H1 (cell line): ENCODE measurements at regions not wholly inside any gene's neighbourhood (a gene's known extent, or its start where the extent isn't known, plus 50 kb on each side); places are given as distances from the start of the nearest gene placed in this dataset.

Experiments
- CTCF ChIA-PET: fragments of 300-600 bp; sonication (Branson Sonifier 250); formaldehyde crosslinking; loops from one replicate; lab custom pipeline; 2021; ENCODE audit not compliant: partially characterized antibody; lab: Charles Lee
- POLR2A ChIA-PET: fragments of 300-600 bp; sonication (Branson Sonifier 250); formaldehyde crosslinking; loops from one replicate; lab custom pipeline; 2021; ENCODE audit warnings: inconsistent platforms; ENCODE audit not compliant: partially characterized antibody; lab: Charles Lee
- DNase-seq, 2 experiments: peaks; one replicate each; pipeline versions ENCODE4 v3.0.0 to v3.0.0-alpha.2; 2010 to 2022; ENCODE audit warnings: low spot score in 2 of 2, low read depth in 1 of 2, mixed read lengths in 1 of 2
- FAIRE-seq: peaks from 2 replicates; lab custom pipeline; 2011; peaks lifted over from hg19 to GRCh38; lab: Jason Lieb, UNC
- H2AFZ ChIP-seq: 2 replicates; pipeline ENCODE4 v1.8.1; 2012; ENCODE audit warnings: low read length, inconsistent platforms
- H2AK5ac ChIP-seq: 2 replicates; pipeline ENCODE4 v1.6.1; 2013; ENCODE audit warnings: low read depth, low read length
- H2BK120ac ChIP-seq: replicated peaks from 2 replicates; pipeline ENCODE3; 2013; ENCODE audit warnings: low read depth, low read length, inconsistent platforms
- H2BK12ac ChIP-seq: 2 replicates; pipeline ENCODE4 v1.6.1; 2013; ENCODE audit warnings: low read depth, low read length
- H2BK15ac ChIP-seq: 2 replicates; pipeline ENCODE4 v1.6.1; 2013; ENCODE audit warnings: low read length
- H2BK20ac ChIP-seq: 2 replicates; pipeline ENCODE4 v1.6.1; 2013; ENCODE audit warnings: low read length
- H2BK5ac ChIP-seq: 2 replicates; pipeline ENCODE4 v1.6.1; 2013; ENCODE audit warnings: low read depth, low read length
- H3K14ac ChIP-seq: 2 replicates; pipeline ENCODE4 v1.6.1; 2013; ENCODE audit warnings: inconsistent platforms; ENCODE audit not compliant: insufficient read length
- H3K18ac ChIP-seq: 2 replicates; pipeline ENCODE4 v1.6.1; 2013; ENCODE audit warnings: low read length; ENCODE audit errors: extremely low read depth
- H3K23ac ChIP-seq: 2 replicates; pipeline ENCODE4 v1.6.1; 2013; ENCODE audit warnings: inconsistent platforms; ENCODE audit not compliant: insufficient read length
- H3K23me2 ChIP-seq: 2 replicates; pipeline ENCODE4 v1.6.1; 2013; ENCODE audit warnings: low read depth, low read length
- H3K27ac ChIP-seq: 2 replicates; pipeline ENCODE4 v1.6.1; 2011; ENCODE audit warnings: low read depth, low read length, inconsistent platforms
- H3K27me3 ChIP-seq, 4 experiments: replicated peaks in 1 of 4; 1 replicate in 1 of 4; 2 replicates in 3 of 4; pipeline versions ENCODE4 v1.6.1 to v1.8.1; 2011 to 2013; ENCODE audit warnings: low read length in 3 of 4, mild to moderate bottlenecking in 3 of 4, inconsistent platforms in 2 of 4, mixed read lengths in 2 of 4, moderate library complexity in 1 of 4; ENCODE audit not compliant: control insufficient read depth in 3 of 4, insufficient read depth in 3 of 4; ENCODE audit errors: extremely low read depth in 1 of 4
- H3K36me3 ChIP-seq, 4 experiments: 2 replicates each; pipeline versions ENCODE4 v1.6.1 to v1.8.1; 2011 to 2013; ENCODE audit warnings: mild to moderate bottlenecking in 4 of 4, low read length in 3 of 4, moderate library complexity in 2 of 4, control low read depth in 1 of 4, inconsistent platforms in 1 of 4; ENCODE audit not compliant: insufficient read depth in 4 of 4, control insufficient read depth in 2 of 4
- H3K4ac ChIP-seq: replicated peaks from 2 replicates; pipeline ENCODE3; 2013; ENCODE audit warnings: low read length, low read depth, mixed read lengths, inconsistent platforms; ENCODE audit not compliant: insufficient read length
- H3K4me1 ChIP-seq, 4 experiments: replicated peaks in 1 of 4; 1 replicate in 1 of 4; 2 replicates in 3 of 4; pipeline versions ENCODE4 v1.6.1 to v1.8.1; 2011 to 2013; ENCODE audit warnings: low read length in 3 of 4, inconsistent platforms in 2 of 4, mixed read lengths in 1 of 4; ENCODE audit not compliant: insufficient read depth in 4 of 4, control insufficient read depth in 3 of 4
- H3K4me2 ChIP-seq, 2 experiments: 2 replicates each; pipeline versions ENCODE4 v1.6.1 to v1.8.1; 2011 to 2013; ENCODE audit warnings: low read depth in 2 of 2, low read length in 2 of 2, control low read depth in 1 of 2, inconsistent platforms in 1 of 2, mild to moderate bottlenecking in 1 of 2; ENCODE audit not compliant: insufficient read depth in 1 of 2
- H3K4me3 ChIP-seq, 4 experiments: fragments of 200-600, 300-600 bp in 1 of 4; sonication (generic), shearing (Covaris generic), sonication (Bioruptor Twin) in 1 of 4; 2 replicates each; pipeline versions ENCODE4 v1.5.1 to v1.8.1; 2011 to 2016; ENCODE audit warnings: low read length in 4 of 4, low read depth in 3 of 4, control low read depth in 2 of 4, inconsistent platforms in 2 of 4, mild to moderate bottlenecking in 2 of 4, mixed read lengths in 1 of 4, moderate library complexity in 1 of 4; ENCODE audit not compliant: insufficient read depth in 2 of 4; ENCODE audit errors: extremely low read depth in 1 of 4
- H3K56ac ChIP-seq: replicated peaks from 2 replicates; pipeline ENCODE3; 2013; ENCODE audit warnings: low read depth, mild to moderate bottlenecking, mixed read lengths, low read length, inconsistent platforms; ENCODE audit not compliant: insufficient read length
- H3K79me1 ChIP-seq: 2 replicates; pipeline ENCODE4 v1.6.1; 2013; ENCODE audit warnings: low read depth, low read length, control low read depth
- H3K79me2 ChIP-seq, 2 experiments: 2 replicates each; pipeline versions ENCODE4 v1.6.1 to v1.8.1; 2012 to 2013; ENCODE audit warnings: low read length in 2 of 2, mild to moderate bottlenecking in 2 of 2, inconsistent platforms in 1 of 2; ENCODE audit not compliant: insufficient read depth in 2 of 2, control insufficient read depth in 1 of 2
- H3K9ac ChIP-seq, 4 experiments: replicated peaks in 1 of 4; 1 replicate in 1 of 4; 2 replicates in 3 of 4; pipeline versions ENCODE4 v1.6.1 to v1.8.1; 2011 to 2013; ENCODE audit warnings: low read depth in 3 of 4, low read length in 3 of 4, control low read depth in 2 of 4, mild to moderate bottlenecking in 2 of 4, moderate library complexity in 2 of 4, inconsistent platforms in 1 of 4; ENCODE audit errors: extremely low read depth in 1 of 4
- H3K9me3 ChIP-seq, 2 experiments: 2 replicates each; pipeline versions ENCODE4 v1.6.1 to v1.8.1; 2012 to 2013; ENCODE audit warnings: mild to moderate bottlenecking in 2 of 2, moderate library complexity in 2 of 2, control low read depth in 1 of 2, inconsistent platforms in 1 of 2, low read depth in 1 of 2, low read length in 1 of 2, mixed read lengths in 1 of 2; ENCODE audit not compliant: insufficient read depth in 2 of 2
- H4K20me1 ChIP-seq, 2 experiments: replicated peaks in 1 of 2; 2 replicates each; pipeline versions ENCODE3 to v1.8.1; 2011 to 2013; ENCODE audit warnings: inconsistent platforms in 2 of 2, low read length in 2 of 2, mild to moderate bottlenecking in 1 of 2; ENCODE audit not compliant: insufficient read depth in 2 of 2, control insufficient read depth in 1 of 2
- H4K5ac ChIP-seq: 2 replicates; pipeline ENCODE4 v1.6.1; 2013; ENCODE audit warnings: low read length, low read depth, mixed read lengths, inconsistent platforms; ENCODE audit not compliant: insufficient read length
- H4K8ac ChIP-seq: 2 replicates; pipeline ENCODE4 v1.8.0; 2013; ENCODE audit warnings: mild to moderate bottlenecking, moderate library complexity, low read length, inconsistent platforms; ENCODE audit not compliant: insufficient read depth; ENCODE audit errors: extremely low read depth
- H4K91ac ChIP-seq: replicated peaks from 2 replicates; pipeline ENCODE3; 2013; ENCODE audit warnings: low read length, mixed read lengths, inconsistent platforms; ENCODE audit not compliant: insufficient read length
- FOSL1 ChIP-seq: IDR thresholded peaks from 2 replicates; pipeline ENCODE4 v1.6.1; 2011; ENCODE audit warnings: mild to moderate bottlenecking, low read depth, low read length, moderate library complexity; ENCODE audit not compliant: insufficient read depth
- RNF2 ChIP-seq: fragments of 200-900, 300-1000 bp; sonication (generic); IDR thresholded peaks from 2 replicates; pipeline ENCODE4 v1.7.1; 2016; ENCODE audit warnings: borderline replicate concordance, low read depth, mild to moderate bottlenecking, antibody characterized with exemption, low read length; ENCODE audit not compliant: poor library complexity, severe bottlenecking; ENCODE audit errors: missing control alignments
- WGBS, 2 experiments: shearing (Covaris generic) in 1 of 2; methylation state at CpG; one replicate each; pipeline versions ENCODE4 v1.1.6 to v1.1.7; 2013 to 2015; ENCODE audit warnings: low lambda C conversion rate in 2 of 2, mixed read lengths in 2 of 2, inconsistent platforms in 1 of 2, low coverage in 1 of 2, missing lambda C conversion rate in 1 of 2; ENCODE audit not compliant: insufficient replicate concordance in 2 of 2, insufficient coverage in 1 of 2, insufficient read length in 1 of 2; ENCODE audit errors: extremely low coverage in 1 of 2, missing lambda C conversion rate in 1 of 2; 5-methylcytosine and 5-hydroxymethylcytosine counted together

DNA sequence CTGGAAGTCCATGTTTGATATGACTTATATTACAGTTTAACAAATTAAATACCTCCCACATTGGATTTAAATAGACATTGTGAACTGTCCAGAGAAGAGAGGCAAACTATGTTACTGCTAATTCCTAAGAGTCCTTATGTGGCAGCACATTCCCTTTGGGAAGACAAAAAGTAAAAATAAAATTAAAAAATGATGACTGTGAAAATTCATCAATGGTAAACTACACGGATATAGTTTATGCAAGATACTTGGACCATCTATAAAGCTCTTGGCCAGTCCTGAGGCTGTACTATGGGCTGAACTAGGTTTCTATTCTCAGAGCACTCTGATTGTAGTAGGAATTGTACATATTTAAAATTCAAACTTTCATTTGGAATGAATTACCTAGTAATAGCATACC is 206.4 kb downstream of the LRRK2 start:
- POLR2A ChIA-PET, result no interaction called here
- no peak overlapping the region for H3K27ac ChIP-seq
- no peak overlapping the region for H3K4me2 ChIP-seq
- no peak overlapping the region for H4K5ac ChIP-seq
- H3K4me3 ChIP-seq, result no peak overlapping the region
- CTCF ChIA-PET, result no interaction called here
- no peaks in the 10 kb centered on the region for H4K20me1 ChIP-seq
- FAIRE-seq, result no peak
- H2BK120ac ChIP-seq, result no peak overlapping the region
- H4K91ac ChIP-seq, result no peak overlapping the region
- no peaks in the 10 kb centered on the region for H3K79me2 ChIP-seq
- no peaks in the 10 kb centered on the region for H3K9me3 ChIP-seq
- H3K27me3 ChIP-seq, result peaks cover 0 to 1% (median 0%) of the 10 kb centered on the region in 4 experiments; a peak in 1 of 7 replicates
- H3K4ac ChIP-seq, result no peak overlapping the region
- no peak overlapping the region for H2AFZ ChIP-seq
- no peak overlapping the region for H3K14ac ChIP-seq
- no peaks in the 10 kb centered on the region for H3K79me1 ChIP-seq
- no peak overlapping the region for H2BK5ac ChIP-seq
- TF ChIP-seq FOSL1 (no peak), RNF2 (no peak)
- H2BK15ac ChIP-seq, result no peak overlapping the region
- H3K9ac ChIP-seq, result no peak overlapping the region
- H3K18ac ChIP-seq, result no peak overlapping the region
- no peaks in the 10 kb centered on the region for H3K23me2 ChIP-seq
- H3K56ac ChIP-seq, result no peak overlapping the region
- H3K36me3 ChIP-seq, result no peaks in the 10 kb centered on the region
- H4K8ac ChIP-seq, result no peak overlapping the region
- 94% methylated on average over 1 of the region's 1 CpG; no CpG with 5 or more reads in 1 of the 2 experiments for WGBS, 2 experiments
- H2AK5ac ChIP-seq, result no peak overlapping the region
- no peak for DNase-seq
- no peak overlapping the region for H2BK20ac ChIP-seq
- H3K4me1 ChIP-seq, result no peaks in the 10 kb centered on the region
- H2BK12ac ChIP-seq, result no peak overlapping the region
- H3K23ac ChIP-seq, result no peak overlapping the region
